IMR-90 (cell line): ENCODE measurements at regions not wholly inside any gene's neighbourhood (a gene's known extent, or its start where the extent isn't known, plus 50 kb on each side); places are given as distances from the start of the nearest gene placed in this dataset.

Experiments
- ATAC-seq: fragments of 200-7000 bp; cut with Tn5 transposase; 2 replicates; pipeline ENCODE4 v1.9.1; 2020; ENCODE audit warnings: low read depth, mild to moderate bottlenecking, moderate library complexity
- BruUV-seq: library from RNA; stranded (reverse); fragments of 400-500 nt; replicated peaks from 2 replicates; lab custom pipeline; 2021; lab: Mats Ljungman, UMichigan
- CTCF ChIA-PET: fragments of 300-600 bp; formaldehyde crosslinking; extraction: SDS; loops from one replicate; lab custom pipeline; 2021; ENCODE audit warnings: antibody characterized with exemption; lab: Yijun Ruan, JAX
- POLR2A ChIA-PET: fragments of 300-600 bp; sonication (Branson Sonifier 250); formaldehyde crosslinking; loops from one replicate; lab custom pipeline; 2022; ENCODE audit warnings: antibody characterized with exemption; ENCODE audit not compliant: unreplicated experiment; lab: Charles Lee
- DNase-seq: peaks from one replicate; pipeline ENCODE4 v3.0.0; 2013
- H2AFZ ChIP-seq: replicated peaks from 2 replicates; pipeline ENCODE3; 2013; ENCODE audit warnings: low read length, mild to moderate bottlenecking; ENCODE audit not compliant: poor library complexity
- H2AK5ac ChIP-seq: 2 replicates; pipeline ENCODE4 v1.6.1; 2013; ENCODE audit warnings: low read depth, low read length, inconsistent platforms
- H2AK9ac ChIP-seq: replicated peaks from 2 replicates; pipeline ENCODE3; 2013; ENCODE audit warnings: mild to moderate bottlenecking, low read depth, low read length, moderate library complexity; ENCODE audit not compliant: poor library complexity
- H2BK120ac ChIP-seq: 2 replicates; pipeline ENCODE4 v1.6.1; 2013; ENCODE audit warnings: low read depth, low read length, inconsistent platforms
- H2BK15ac ChIP-seq: 3 replicates; pipeline ENCODE4 v1.6.1; 2013; ENCODE audit warnings: low read depth, low read length, inconsistent platforms
- H2BK20ac ChIP-seq: 2 replicates; pipeline ENCODE4 v1.6.1; 2013; ENCODE audit warnings: low read depth, mild to moderate bottlenecking, inconsistent platforms, low read length, moderate library complexity
- H2BK5ac ChIP-seq: 2 replicates; pipeline ENCODE4 v1.6.1; 2013; ENCODE audit warnings: mild to moderate bottlenecking, low read depth, low read length, inconsistent platforms; ENCODE audit not compliant: poor library complexity, severe bottlenecking
- H3K14ac ChIP-seq: replicated peaks from 2 replicates; pipeline ENCODE4 v1.6.1; 2013; ENCODE audit warnings: low read depth, low read length, inconsistent platforms
- H3K18ac ChIP-seq: 2 replicates; pipeline ENCODE4 v1.6.1; 2013; ENCODE audit warnings: low read depth, low read length, control low read depth
- H3K23ac ChIP-seq: 2 replicates; pipeline ENCODE4 v1.6.1; 2013; ENCODE audit warnings: low read depth, low read length, inconsistent platforms
- H3K27ac ChIP-seq: 2 replicates; pipeline ENCODE4 v1.5.1; 2013; ENCODE audit warnings: mild to moderate bottlenecking, control low read depth, low read length; ENCODE audit not compliant: insufficient read depth
- H3K27me3 ChIP-seq: 2 replicates; pipeline ENCODE4 v1.6.1; 2013; ENCODE audit warnings: low read length; ENCODE audit not compliant: control insufficient read depth, insufficient read depth
- H3K36me3 ChIP-seq: 2 replicates; pipeline ENCODE4 v1.6.1; 2013; ENCODE audit warnings: low read length, mixed read lengths; ENCODE audit not compliant: control insufficient read depth, insufficient read depth
- H3K4ac ChIP-seq: 2 replicates; pipeline ENCODE4 v1.6.1; 2013; ENCODE audit warnings: low read depth, low read length, inconsistent platforms
- H3K4me1 ChIP-seq: 2 replicates; pipeline ENCODE4 v1.6.1; 2013; ENCODE audit warnings: low read length, mixed read lengths; ENCODE audit not compliant: control insufficient read depth, insufficient read depth
- H3K4me2 ChIP-seq: 2 replicates; pipeline ENCODE4 v1.6.1; 2013; ENCODE audit warnings: low read depth, mild to moderate bottlenecking, control low read depth, low read length, moderate library complexity
- H3K4me3 ChIP-seq: 2 replicates; pipeline ENCODE4 v1.5.1; 2013; ENCODE audit warnings: low read depth, mild to moderate bottlenecking, control low read depth, low read length, moderate library complexity; ENCODE audit not compliant: insufficient read depth
- H3K56ac ChIP-seq: 2 replicates; pipeline ENCODE4 v1.6.1; 2013; ENCODE audit warnings: low read length, inconsistent platforms; ENCODE audit not compliant: insufficient read depth; ENCODE audit errors: extremely low read depth
- H3K79me1 ChIP-seq, 2 experiments: 2 replicates each; pipeline ENCODE4 v1.6.1; 2013; ENCODE audit warnings: low read length in 2 of 2, inconsistent platforms in 1 of 2, low read depth in 1 of 2
- H3K9ac ChIP-seq: 2 replicates; pipeline ENCODE4 v1.6.1; 2013; ENCODE audit warnings: low read depth, low read length, control low read depth
- H3K9me1 ChIP-seq: 2 replicates; pipeline ENCODE4 v1.6.1; 2013; ENCODE audit warnings: low read length, inconsistent platforms; ENCODE audit not compliant: insufficient read depth
- H3K9me3 ChIP-seq: 2 replicates; pipeline ENCODE4 v1.6.1; 2013; ENCODE audit warnings: low read length; ENCODE audit not compliant: control insufficient read depth, insufficient read depth
- H4K20me1 ChIP-seq: 2 replicates; pipeline ENCODE4 v1.6.1; 2013; ENCODE audit warnings: low read length, inconsistent platforms; ENCODE audit not compliant: insufficient read depth
- H4K5ac ChIP-seq: 2 replicates; pipeline ENCODE4 v1.6.1; 2013; ENCODE audit warnings: mild to moderate bottlenecking, low read depth, low read length, control low read depth
- H4K8ac ChIP-seq, 2 experiments: 2 replicates each; pipeline ENCODE4 v1.6.1; 2013; ENCODE audit warnings: low read depth in 2 of 2, low read length in 2 of 2, control low read depth in 1 of 2, inconsistent platforms in 1 of 2
- H4K91ac ChIP-seq: 2 replicates; pipeline ENCODE4 v1.6.1; 2013; ENCODE audit warnings: low read depth, low read length, inconsistent platforms; ENCODE audit not compliant: insufficient read depth
- CHD1 ChIP-seq: IDR thresholded peaks from 2 replicates; pipeline ENCODE4 v1.6.1; 2012; ENCODE audit warnings: low read depth, low read length, improper control_type of control experiment
- MAFK ChIP-seq: IDR thresholded peaks from 2 replicates; pipeline ENCODE4 v1.6.1; 2012; ENCODE audit warnings: low read depth, low read length, improper control_type of control experiment
- POLR2A ChIP-seq: IDR thresholded peaks from 2 replicates; pipeline ENCODE4 v1.6.1; 2012; ENCODE audit warnings: mild to moderate bottlenecking, low read depth, low read length
- RCOR1 ChIP-seq: IDR thresholded peaks from 2 replicates; pipeline ENCODE4 v1.6.1; 2012; ENCODE audit warnings: mild to moderate bottlenecking, low read length, improper control_type of control experiment; ENCODE audit not compliant: insufficient replicate concordance
- SMC3 ChIP-seq: fragments of 150-350 bp; IDR thresholded peaks from 2 replicates; pipeline ENCODE4 v1.6.1; 2016; ENCODE audit warnings: low read depth, mild to moderate bottlenecking, antibody characterized with exemption, low read length, moderate library complexity
- WGBS, 2 experiments: methylation state at CpG; one replicate each; pipeline versions ENCODE4 v1.1.5 to v1.1.7; 2013; ENCODE audit warnings: missing lambda C conversion rate in 2 of 2; ENCODE audit not compliant: insufficient read length in 1 of 2; ENCODE audit errors: extremely low coverage in 2 of 2; 5-methylcytosine and 5-hydroxymethylcytosine counted together
- dilution Hi-C: fragments of 300-500 bp; cut with HindIII; formaldehyde crosslinking; loops from one replicate; pipeline ENCODE4 v1.14.3; 2018; ENCODE audit warnings: low sequenced_read_pairs; ENCODE audit not compliant: unreplicated experiment
- in situ Hi-C: fragments of 300-500 bp; cut with MboI; formaldehyde crosslinking; loops from 3 replicates; pipeline ENCODE4 v1.14.3; 2019; ENCODE audit warnings: low sequenced_read_pairs, inconsistent platforms, mixed read lengths
- intact Hi-C: fragments of 100-400 bp; cut with micrococcal nuclease; formaldehyde crosslinking; loops from 2 replicates; pipeline ENCODE4 v1.10.0; 2022
- TF ChIP-seq, protein P1 (sequence below): fragments of 150-350 bp; IDR thresholded peaks from 2 replicates; pipeline ENCODE4 v1.6.1; 2016; ENCODE audit warnings: low read depth, mild to moderate bottlenecking, low read length, moderate library complexity, borderline replicate concordance

DNA sequence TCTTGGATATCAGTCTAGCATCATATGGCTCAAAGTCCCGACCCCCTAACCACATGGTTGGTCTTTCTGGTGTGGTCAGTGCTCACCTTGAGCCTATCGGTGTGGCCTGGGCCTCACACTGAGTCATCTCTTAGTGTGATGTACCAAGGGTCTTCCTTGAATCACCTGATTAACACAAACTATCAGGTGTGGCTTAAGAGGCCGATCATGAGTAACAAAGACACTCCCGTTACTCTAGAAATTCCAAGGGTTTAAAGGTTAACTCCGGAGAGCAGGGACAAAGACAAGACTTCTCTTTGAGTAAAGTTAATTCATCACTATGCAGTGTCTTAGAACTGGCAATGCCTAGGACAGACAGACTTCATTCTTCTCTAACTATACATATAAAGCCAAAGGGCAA, 52.3 kb upstream of the ARMC3 start:
- BruUV-seq: no TSS peak

More for the DNA sequence above, 52.3 kb upstream of the ARMC3 start:
- H3K9ac ChIP-seq: no peak overlapping the region
- no peak overlapping the region for H3K23ac ChIP-seq
- H4K20me1 ChIP-seq: no peaks in the 10 kb centered on the region
- no peak overlapping the region for H3K4me2 ChIP-seq
- no CpG with 5 or more reads among the region's 5 CpGs for WGBS, 2 experiments
- H3K27me3 ChIP-seq: no peaks in the 10 kb centered on the region; the same call in none of the 2 replicates
- H2BK5ac ChIP-seq: no peak overlapping the region
- H2AK5ac ChIP-seq: no peak overlapping the region
- H3K56ac ChIP-seq: no peak overlapping the region
- ChIA-PET CTCF (no interaction called here), POLR2A (no interaction called here)
- H3K9me1 ChIP-seq: no peaks in the 10 kb centered on the region
- H2AK9ac ChIP-seq: no peak overlapping the region
- no peaks in the 10 kb centered on the region for H3K4me1 ChIP-seq
- no peaks in the 10 kb centered on the region for H3K36me3 ChIP-seq
- no peak overlapping the region for H2BK15ac ChIP-seq
- no peak overlapping the region for H3K27ac ChIP-seq
- H3K14ac ChIP-seq: no peak overlapping the region
- no peak overlapping the region for H3K18ac ChIP-seq
- H4K5ac ChIP-seq: no peak overlapping the region
- no peak overlapping the region for H4K8ac ChIP-seq
- DNase-seq (no peak), ATAC-seq (no peak)
- H2AFZ ChIP-seq: no peak overlapping the region
- H3K4me3 ChIP-seq: no peak overlapping the region
- H2BK20ac ChIP-seq: no peak overlapping the region
- dilution Hi-C loops: no loop called here
- H3K4ac ChIP-seq: no peak overlapping the region
- intact Hi-C loops: no loop called here
- in situ Hi-C loops: no loop called here
- no peak overlapping the region for H4K91ac ChIP-seq
- no peak overlapping the region for H2BK120ac ChIP-seq
- H3K79me1 ChIP-seq: no peaks in the 10 kb centered on the region
- H3K9me3 ChIP-seq: no peaks in the 10 kb centered on the region
- TF ChIP-seq, protein P1, sequence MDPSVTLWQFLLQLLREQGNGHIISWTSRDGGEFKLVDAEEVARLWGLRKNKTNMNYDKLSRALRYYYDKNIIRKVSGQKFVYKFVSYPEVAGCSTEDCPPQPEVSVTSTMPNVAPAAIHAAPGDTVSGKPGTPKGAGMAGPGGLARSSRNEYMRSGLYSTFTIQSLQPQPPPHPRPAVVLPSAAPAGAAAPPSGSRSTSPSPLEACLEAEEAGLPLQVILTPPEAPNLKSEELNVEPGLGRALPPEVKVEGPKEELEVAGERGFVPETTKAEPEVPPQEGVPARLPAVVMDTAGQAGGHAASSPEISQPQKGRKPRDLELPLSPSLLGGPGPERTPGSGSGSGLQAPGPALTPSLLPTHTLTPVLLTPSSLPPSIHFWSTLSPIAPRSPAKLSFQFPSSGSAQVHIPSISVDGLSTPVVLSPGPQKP: no peak
- TF ChIP-seq MAFK (no peak), RCOR1 (no peak), POLR2A (no peak), SMC3 (no peak), CHD1 (no peak)
